NT2/D1 (cell line): ENCODE measurements at regions not wholly inside any gene's neighbourhood (a gene's known extent, or its start where the extent isn't known, plus 50 kb on each side); places are given as distances from the start of the nearest gene placed in this dataset.

Source experiments
- SUZ12 ChIP-seq: IDR thresholded peaks from 2 replicates; pipeline ENCODE4 v1.6.1; 2011; ENCODE audit not compliant: insufficient read length, insufficient read depth; ENCODE audit errors: extremely low read depth
- YY1 ChIP-seq: IDR thresholded peaks from 2 replicates; pipeline ENCODE4 v1.6.1; 2011; ENCODE audit not compliant: insufficient read length, insufficient read depth
- ZNF274 ChIP-seq: IDR thresholded peaks from 2 replicates; pipeline ENCODE4 v1.6.1; 2011; ENCODE audit warnings: mild to moderate bottlenecking, low read depth, low read length

GRCh38 chr12:78600541-78600940 is 264.0 kb upstream of the SYT1 start:
- no peak for TF ChIP-seq YY1
- TF ChIP-seq ZNF274, result no peak
- TF ChIP-seq SUZ12, result no peak
